Astrocyte of the cerebellum (primary cell): ENCODE measurements at regions not wholly inside any gene's neighbourhood (a gene's known extent, or its start where the extent isn't known, plus 50 kb on each side); places are given as distances from the start of the nearest gene placed in this dataset.
A peak's percentile ranks its signal among the peaks of the same experiment; 100 is the strongest.

Experiments
- DNase-seq: peaks from one replicate; pipeline ENCODE4 v3.0.0-alpha.2; 2011; ENCODE audit warnings: low read depth
- H3K4me3 ChIP-seq: 2 replicates; pipeline ENCODE4 v1.5.1; 2011; ENCODE audit warnings: mild to moderate bottlenecking, low read depth, low read length, moderate library complexity
- CTCF ChIP-seq: IDR thresholded peaks from 2 replicates; pipeline ENCODE4 v1.5.1; 2012; ENCODE audit warnings: low read length, low read depth, moderate library complexity, mild to moderate bottlenecking; ENCODE audit errors: missing control alignments
- in situ Hi-C: cut with HindIII; loops from 2 replicates; pipeline ENCODE4 v1.10.0; 2017; ENCODE audit warnings: low sequenced_read_pairs

- H3K4me3 ChIP-seq: no peak overlapping the region
- DNase-seq: no peak
- no peak for TF ChIP-seq CTCF
- in situ Hi-C loops: no loop called here
These were observed 170.9 kb upstream of the PPFIA2 start for GRCh38 chr12:81930037-81930436.

- in situ Hi-C loops: no loop called here
- TF ChIP-seq CTCF: no peak
- no peak overlapping the region for H3K4me3 ChIP-seq
- no peak for DNase-seq
These were observed 137.6 kb upstream of the PPFIA2 start for GRCh38 chr12:81896771-81897170.

GRCh38 chr12:81888961-81889360, 129.8 kb upstream of the PPFIA2 start:
- no peak for TF ChIP-seq CTCF
- H3K4me3 ChIP-seq: no peak overlapping the region
- DNase-seq: no peak
- in situ Hi-C loops: no loop called here

- DNase-seq: peak; percentile 81
- no peak for TF ChIP-seq CTCF
- H3K4me3 ChIP-seq: no peak overlapping the region
- in situ Hi-C loops: no loop called here
These were observed 129.1 kb upstream of the PPFIA2 start for GRCh38 chr12:81888106-81888740.

- TF ChIP-seq CTCF: no peak
- in situ Hi-C loops: no loop called here
- no peak for DNase-seq
- no peak overlapping the region for H3K4me3 ChIP-seq
These were observed 115.4 kb upstream of the PPFIA2 start for GRCh38 chr12:81874586-81874985.

GRCh38 chr12:81874166-81874565, 115.0 kb upstream of the PPFIA2 start:
- no peak overlapping the region for H3K4me3 ChIP-seq
- no peak for TF ChIP-seq CTCF
- DNase-seq: no peak
- in situ Hi-C loops: no loop called here
